ENCODE measurements at regions not wholly inside any gene's neighbourhood (a gene's known extent, or its start where the extent isn't known, plus 50 kb on each side); places are given as distances from the start of the nearest gene placed in this dataset.

DNA sequence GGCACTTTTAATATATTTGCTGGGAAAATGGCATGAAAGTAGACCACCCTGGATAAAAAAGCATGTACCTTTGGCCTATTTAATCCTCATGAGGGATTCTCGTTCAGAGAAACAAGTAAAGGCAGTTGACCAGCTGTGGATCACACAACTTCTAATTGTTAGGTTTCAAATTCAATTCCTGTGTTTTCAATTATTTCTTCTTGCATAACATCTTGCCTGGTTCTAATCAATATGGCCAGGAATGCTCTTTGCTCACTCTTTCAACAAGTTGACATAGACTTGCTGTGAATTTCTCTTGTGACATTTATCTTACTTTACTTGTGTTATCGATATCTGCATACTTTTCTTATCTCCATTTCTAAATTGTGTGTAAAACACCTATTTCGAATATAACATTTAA is 211.8 kb downstream of the SLC7A11 start:
- DNase-seq (ENCODE audit: low read depth in 1 of 2, low spot score in 1 of 2): no peak

DNA sequence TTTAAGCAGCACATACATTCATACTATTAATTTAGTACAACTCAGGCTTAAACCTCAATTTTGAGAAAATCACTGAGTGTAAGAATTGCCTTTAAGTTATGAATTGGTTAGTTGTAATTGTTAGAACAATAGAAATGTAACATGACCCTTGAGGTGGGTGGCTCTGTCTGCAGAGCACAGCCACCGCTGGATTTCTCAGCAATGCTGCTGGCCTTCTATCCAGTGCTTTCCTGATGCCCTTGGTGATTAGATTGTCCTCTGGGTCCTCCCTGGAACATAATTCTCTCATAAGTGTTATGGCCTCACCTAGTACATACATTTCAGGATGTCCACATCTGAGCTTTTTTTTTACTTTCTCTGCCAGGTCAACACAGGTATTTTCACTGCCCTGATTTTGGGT is 213.2 kb downstream of the SLC7A11 start:
- no peak for DNase-seq (ENCODE audit: low read depth in 1 of 2, low spot score in 1 of 2)

DNA sequence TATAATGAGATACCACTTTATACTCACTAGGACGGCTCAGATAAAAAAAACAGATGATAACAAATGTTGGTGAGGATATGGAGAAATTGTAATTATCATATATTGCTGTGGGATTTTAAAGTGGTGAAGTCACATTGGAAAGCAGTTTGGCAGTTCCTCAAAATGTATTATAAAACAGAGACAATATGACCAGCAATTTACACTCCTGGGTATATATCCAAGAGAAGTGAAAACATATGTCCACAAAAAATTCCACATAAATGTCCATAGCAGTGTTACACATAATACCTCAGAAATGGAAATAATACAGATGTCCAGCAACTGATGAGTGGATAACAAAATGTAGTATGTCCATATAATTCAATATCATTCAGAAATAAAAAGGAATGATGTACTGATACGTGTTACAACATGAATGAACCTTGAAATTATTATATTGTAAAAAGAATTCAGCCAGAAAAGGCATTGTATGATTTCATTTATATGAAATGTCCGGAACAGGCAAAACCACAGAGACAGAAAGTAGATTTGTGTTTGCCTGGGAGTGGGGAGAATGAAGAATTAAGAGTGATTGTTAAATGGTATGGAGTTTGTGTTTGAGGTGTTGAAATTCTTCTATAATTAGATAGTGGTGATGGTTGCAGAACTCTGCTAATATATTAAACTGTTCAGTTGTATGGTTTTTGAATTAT is 220.9 kb downstream of the SLC7A11 start:
- no peak for DNase-seq (ENCODE audit: low read depth in 1 of 2, low spot score in 1 of 2)

DNA sequence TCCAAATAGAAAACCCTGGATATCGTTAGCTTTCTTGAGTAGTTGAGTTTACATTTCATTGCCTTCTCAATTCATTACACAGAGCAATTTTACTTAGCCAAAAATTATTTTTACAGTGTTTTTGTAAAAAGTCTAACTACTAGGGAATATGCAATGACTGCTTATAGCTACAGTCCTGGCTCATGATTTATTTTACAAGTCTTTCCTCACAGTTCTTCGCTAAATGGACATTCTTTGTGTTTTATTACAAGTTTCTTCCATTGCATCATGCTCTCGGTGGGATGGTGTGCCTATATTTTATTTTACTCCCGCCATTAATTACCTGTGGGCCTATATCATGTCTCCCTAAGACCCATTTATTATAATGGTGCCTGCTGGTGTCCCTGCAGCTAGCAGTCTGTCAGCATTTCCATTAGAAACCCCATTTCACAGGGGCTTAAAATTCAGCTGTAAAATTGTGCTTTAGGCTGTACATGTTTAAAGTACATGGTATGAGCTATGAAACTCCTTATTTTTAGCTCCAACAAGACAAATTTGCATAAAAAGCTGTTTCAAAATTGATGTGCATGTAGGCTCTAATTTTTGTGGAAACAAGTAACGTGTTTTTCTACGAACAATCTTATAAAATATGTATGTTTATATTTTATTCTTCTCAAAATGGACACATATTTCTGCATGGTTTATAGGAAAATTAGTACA is 227.4 kb downstream of the SLC7A11 start:
- DNase-seq (ENCODE audit: low read depth in 1 of 2, low spot score in 1 of 2): no peak

DNA sequence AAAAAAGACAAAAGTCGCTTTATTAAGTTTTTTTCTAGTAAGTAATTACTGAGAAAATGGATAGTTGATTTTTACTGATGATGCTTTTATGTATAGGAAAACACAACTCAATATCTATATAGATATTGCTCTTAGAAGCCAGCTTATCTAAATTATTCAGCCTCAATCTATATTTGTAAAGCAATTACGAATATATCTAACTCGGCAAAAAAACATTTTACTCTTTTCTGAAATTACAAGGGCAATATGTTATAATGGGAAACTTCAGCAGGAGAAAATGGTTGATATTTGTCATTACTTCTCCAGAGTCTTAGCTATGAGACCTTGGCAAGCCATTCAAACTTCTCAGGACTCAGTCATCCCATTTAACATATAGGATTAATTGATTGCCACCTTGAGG is 228.5 kb downstream of the SLC7A11 start:
- no peak for DNase-seq (ENCODE audit: low read depth in 1 of 2, low spot score in 1 of 2)

DNA sequence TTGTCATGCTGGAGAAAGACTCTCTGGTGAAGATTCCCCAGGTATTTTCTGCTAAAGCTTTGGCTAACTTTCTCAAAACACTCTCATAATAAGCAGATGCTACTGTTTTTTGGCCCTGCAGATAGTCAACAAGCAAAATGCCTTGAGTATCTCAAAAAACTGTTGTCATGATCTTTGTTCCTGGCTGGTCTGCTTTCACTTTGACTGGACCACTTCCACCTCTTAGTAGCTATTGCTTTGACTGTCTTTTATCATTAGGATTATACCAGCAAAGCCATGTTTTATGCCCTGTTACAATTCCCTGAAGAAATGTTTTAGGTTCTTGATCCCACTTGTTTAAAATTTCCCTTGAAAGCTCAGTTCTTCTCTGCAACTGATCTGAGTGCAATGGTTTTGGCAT is 231.5 kb downstream of the SLC7A11 start:
- no peak for DNase-seq (ENCODE audit: low read depth in 1 of 2, low spot score in 1 of 2)

DNA sequence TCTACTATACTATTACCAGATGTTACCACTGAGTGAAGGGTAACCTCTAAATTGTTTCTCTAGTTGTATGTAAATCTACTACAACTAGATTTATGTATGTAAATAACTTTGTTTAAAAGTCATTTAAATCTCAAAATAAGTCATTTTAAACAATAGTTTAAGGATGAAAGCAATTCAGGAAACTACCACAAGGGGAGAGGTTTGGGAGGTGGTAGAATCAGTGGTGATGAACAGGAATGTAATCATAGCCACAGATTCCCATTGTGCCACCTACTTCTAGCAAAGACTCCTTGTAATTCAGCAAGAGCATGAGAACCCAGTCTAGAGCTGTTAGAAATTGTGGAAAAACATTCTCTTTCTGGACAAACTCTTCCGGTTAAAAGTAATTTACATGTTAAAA is 234.6 kb downstream of the SLC7A11 start:
- no peak for DNase-seq (ENCODE audit: low read depth in 1 of 2, low spot score in 1 of 2)

DNA sequence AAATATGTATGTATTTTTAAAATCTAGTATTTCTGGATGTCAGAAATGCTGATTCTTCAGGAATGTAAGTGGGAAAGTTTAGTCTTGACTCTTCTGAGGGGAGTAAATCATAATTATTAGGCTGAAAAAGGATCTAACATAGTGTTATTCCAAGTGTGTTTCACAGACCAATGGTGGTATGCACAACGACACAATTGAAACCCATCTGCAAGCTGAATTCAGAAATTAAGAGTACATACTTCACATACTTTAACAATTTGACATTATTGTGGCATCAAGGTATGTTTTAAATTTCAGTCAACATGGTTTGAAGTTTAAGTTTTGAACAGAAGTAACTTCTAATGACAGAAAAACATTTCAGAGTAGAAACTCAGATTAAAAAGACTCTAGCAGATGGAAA is 236.7 kb downstream of the SLC7A11 start:
- DNase-seq (ENCODE audit: low read depth in 1 of 2, low spot score in 1 of 2): no peak

DNA sequence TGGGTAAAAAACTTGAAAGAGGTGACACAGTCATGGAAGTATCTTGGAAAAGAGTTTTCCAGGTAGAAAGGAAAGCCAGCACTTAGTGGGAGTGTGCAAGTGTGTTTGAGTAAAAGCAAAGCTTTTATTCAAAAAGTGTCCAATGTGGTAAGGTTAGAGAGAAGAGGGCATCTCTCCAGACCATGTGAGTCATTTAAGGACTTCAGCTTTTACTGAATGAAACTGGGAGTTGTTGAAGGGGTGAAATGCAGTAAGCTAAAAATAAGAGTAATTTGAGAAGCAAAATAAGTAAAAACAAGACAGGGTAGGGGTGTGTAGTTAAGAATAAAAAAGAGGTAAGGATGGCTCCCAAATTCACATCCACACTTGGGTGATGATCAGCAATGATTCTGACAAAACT is 238.9 kb downstream of the SLC7A11 start:
- no peak for DNase-seq (ENCODE audit: low read depth in 1 of 2, low spot score in 1 of 2)

DNA sequence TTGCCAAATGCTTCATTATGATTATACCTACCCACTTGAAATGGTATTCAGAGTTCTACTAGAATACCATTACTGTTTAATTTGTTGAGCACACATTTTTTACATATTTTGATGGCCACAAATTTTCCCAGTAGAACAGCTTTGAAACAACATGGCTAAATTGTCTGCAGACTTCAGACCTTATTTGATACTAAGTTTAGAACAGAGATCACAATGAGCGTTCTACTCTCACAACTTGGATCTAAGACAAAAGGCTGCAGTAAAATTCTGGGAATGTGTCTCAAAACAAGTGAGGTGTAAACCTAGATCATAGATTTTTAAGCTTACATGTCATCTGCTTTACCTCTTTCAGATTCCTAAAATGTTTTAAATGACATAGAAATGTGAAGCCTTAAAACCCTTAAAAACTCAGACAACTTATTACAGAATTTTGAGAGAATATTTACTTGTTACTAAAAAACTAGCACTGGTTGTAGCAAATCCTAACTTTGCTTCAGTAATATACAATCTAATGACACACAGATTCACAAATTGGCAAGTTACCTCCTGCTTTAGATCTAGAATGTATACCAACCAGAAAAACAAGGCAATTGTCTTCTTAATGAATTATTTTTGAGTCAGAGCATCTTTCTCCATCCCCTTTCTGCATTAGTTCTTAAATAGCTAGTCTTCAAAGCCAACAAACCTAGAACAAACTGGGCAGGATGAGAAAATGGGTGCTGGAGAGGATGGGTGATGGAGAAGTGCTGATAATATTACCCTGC is 243.3 kb downstream of the SLC7A11 start:
- DNase-seq (ENCODE audit: low read depth in 1 of 2, low spot score in 1 of 2): no peak

DNA sequence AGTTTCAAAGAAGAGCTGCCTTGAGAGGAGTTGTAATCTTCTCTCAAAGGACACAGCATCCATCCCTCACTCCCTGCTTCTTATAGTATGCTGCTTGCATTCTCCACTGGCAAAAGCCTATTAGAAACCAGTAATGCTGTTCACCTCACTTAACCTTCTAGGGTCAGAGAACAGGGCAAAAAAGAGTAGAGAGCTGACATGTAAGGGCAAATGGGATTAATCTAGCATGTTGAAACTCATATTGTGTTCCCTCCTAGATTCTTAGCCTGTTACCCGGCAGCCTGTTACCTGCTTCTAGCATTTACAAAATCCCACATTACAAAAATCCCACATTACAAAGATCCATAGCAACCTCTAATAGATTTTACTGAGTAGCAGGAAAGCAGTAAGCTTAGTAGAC is 244.7 kb downstream of the SLC7A11 start:
- no peak for DNase-seq (ENCODE audit: low read depth in 1 of 2, low spot score in 1 of 2)

DNA sequence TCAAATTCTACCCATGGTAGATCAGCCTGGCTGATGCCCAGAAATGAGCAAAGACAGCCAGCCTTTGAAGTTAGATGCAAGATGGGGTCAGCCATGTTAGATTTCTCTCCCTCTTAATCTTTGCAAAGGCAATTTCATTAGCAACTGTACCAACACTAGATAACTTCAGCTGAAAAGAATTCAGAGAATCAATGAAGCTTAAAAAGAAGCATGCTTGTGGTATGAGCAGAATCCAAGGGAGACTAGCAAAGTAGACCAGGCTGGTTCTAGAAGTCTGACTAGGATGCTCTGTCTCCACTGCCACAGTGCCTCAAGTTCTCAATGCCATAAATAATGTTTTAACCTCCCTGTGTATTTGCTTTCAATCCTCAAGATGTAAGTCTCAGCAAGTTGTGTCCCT is 247.3 kb downstream of the SLC7A11 start:
- no peak for DNase-seq (ENCODE audit: low read depth in 1 of 2, low spot score in 1 of 2)

DNA sequence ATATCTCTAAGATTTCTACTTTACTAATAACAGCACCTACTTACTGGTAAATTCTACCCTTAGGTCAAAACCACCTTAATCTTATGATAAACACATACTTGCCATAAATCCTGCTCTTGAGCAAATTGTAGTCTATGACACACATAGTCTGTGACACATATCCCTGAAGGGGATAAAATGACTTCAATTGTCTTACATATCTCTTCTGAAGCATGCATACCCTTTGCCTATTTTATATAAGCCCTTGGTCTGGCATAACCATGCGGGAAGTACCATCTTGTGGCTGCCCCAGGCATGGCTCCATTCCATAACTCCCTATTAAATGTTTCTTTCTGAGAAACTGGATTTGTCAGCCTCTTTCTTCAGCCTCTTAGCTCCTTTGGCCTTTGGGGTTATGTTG is 248.9 kb downstream of the SLC7A11 start:
- DNase-seq (ENCODE audit: low read depth in 1 of 2, low spot score in 1 of 2): no peak

DNA sequence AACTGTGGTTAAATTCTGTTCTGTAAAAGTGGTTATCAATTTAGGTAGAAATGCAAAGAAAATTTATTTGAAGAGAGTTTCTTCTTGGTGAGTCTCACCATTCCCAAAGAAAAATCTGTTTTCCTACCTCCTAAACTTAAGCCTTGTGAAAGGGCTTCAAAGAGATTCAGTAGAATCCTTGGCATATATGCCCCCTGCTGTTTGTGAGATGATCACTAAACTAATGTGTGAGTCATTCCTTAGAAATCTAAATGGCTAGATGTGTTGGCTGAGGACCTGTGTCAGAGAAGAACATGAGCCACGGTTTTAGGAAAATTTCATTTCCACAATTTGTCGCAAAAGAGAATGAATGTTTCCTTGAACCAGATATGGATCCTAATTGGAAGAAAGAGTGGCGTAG is 260.9 kb downstream of the SLC7A11 start:
- DNase-seq (ENCODE audit: low read depth in 1 of 2, low spot score in 1 of 2): no peak

DNA sequence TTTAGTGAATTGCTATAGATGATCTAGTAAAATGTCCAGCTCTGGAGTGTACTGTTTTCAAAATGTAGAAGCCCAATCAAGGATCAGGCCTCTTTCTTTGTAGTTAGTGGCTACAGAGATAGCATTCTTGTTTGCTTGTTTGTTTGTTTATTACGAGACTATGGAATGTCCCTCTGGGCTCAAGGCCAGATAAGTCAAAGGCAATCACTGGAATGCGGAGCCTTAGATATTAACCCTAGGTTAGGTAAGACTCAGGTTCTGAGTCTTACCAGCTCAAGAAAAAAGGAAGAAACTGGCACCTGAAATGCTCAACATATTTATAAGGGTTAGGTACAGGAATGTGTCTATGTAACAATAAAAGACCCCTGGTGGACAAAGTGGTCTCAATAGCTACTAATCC is 261.5 kb downstream of the SLC7A11 start:
- no peak for DNase-seq (ENCODE audit: low read depth in 1 of 2, low spot score in 1 of 2)

DNA sequence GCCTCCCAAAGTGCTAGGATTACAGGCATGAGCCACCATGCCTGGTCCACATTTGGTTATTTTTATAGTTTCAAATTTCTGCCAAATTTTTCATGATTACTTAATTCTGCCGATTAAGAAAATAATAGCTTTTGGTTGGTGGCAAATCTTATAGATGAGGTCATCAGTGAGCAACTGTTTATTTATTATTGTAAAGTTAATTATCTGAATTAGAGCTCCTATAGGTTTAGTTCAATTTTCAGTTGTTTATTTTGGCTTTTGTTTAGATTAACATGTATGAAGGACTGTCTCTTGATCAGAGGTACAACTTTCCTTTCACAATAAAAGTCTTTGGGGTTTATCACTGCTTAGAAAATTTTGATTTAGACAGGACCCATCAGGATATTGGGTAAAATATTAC is 262.2 kb downstream of the SLC7A11 start:
- DNase-seq (ENCODE audit: low read depth in 1 of 2, low spot score in 1 of 2): no peak

DNA sequence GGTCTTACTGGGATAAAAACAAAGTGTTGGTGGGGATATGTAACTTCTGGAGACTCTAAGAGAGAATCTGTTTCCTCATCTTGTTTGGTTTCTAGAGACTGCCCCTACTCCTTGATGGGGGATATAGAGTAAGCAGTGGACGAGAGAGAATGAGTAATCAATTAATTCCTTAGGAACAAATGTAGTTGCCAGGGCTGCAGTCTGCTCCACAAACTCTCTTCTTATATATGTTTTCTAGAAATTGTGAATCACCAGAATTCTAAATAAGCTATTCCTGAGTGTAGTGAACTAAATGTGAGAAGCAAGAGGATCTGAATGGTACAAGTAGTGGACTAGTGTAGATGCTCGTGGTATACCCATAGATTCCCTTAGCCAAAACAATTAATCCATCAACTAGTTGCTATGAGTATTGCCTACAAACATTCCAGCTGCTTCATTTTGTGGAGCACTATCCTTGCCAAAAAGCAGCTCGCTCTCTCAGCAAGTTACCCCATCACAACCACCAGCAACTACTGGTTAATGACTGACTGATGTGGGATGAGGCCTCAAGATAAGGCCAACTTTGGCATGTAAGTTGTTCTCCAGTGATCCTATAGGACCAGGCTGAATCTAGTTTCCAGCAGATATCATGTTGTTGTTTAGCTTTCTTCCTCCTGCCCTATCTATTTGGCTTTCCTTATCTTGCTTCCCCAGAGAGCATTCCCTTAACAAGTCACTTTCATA is 273.0 kb downstream of the SLC7A11 start:
- DNase-seq (ENCODE audit: low read depth in 1 of 2, low spot score in 1 of 2): no peak

DNA sequence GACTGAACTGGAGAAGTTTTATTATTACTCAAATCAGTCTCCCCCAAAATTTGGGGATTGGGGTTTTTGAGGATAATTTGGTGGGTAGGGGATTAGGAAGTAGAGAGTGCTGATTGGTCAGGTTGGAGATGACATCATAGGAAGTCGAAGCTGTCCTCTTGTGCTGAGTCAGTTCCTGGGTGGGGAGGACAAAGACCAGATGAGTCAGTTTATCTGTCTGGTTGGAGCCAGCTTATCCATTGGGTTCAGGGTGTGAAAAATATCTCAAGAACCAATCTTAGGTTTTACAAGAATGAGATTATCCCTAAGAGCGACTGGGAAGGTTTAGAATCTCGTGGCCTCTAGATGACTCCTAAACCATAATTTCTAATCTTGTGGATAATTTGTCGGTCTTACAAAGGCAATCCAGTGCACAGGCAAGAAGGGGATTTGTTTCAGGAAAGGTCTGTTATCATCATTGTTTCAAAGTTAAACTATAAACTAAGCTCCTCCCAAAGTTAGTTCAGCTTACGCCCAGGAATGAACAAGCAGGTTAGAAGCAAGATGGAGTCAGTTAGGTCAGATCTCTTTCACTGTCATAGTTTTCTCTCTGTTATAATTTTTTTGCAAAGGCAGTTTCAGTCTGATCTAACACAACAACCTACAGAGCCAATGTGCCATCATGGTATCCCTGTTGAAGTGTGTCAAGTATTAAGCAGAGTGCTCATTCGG is 274.5 kb downstream of the SLC7A11 start:
- DNase-seq (ENCODE audit: low read depth in 1 of 2, low spot score in 1 of 2): no peak

DNA sequence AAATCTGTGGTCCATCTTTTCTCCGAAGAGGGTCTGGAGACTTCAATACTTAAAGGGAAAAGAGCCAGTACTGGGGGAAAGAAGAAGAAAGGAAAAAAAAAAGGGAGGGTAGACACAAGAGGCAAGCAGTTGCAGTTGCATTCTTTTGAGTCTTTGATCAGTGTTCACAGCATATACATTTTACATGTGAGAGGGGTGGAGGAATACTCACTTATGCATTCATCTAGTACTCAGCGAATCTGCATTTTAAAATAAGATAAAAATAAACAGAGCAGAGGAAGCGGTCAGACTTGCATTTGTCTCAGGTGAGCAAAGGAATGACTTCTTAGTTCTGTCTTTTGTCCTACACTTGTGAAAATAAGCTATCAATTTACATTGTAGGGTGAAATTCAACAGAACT is 275.6 kb downstream of the SLC7A11 start:
- DNase-seq (ENCODE audit: low read depth in 1 of 2, low spot score in 1 of 2): no peak

DNA sequence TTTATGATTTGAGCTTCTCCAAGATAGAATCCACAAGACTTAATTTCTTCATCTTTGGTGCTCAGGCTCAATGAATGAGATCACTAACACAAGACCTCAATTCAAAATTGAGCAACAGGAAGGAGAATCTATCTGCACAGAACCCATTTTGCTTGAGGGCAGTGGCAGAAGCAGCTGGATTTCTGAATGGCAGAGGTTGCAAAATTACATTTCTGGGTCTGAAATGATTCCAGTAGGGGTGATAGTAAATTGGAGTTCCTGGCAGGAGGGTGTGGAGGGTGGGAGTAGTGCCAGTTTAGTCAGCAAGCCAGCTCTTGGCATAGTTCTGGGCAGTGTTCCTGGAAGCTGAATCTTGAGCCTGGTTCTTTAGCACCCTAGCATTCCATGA is 281.1 kb downstream of the SLC7A11 start:
- no peak for DNase-seq (ENCODE audit: low read depth in 1 of 2, low spot score in 1 of 2)

DNA sequence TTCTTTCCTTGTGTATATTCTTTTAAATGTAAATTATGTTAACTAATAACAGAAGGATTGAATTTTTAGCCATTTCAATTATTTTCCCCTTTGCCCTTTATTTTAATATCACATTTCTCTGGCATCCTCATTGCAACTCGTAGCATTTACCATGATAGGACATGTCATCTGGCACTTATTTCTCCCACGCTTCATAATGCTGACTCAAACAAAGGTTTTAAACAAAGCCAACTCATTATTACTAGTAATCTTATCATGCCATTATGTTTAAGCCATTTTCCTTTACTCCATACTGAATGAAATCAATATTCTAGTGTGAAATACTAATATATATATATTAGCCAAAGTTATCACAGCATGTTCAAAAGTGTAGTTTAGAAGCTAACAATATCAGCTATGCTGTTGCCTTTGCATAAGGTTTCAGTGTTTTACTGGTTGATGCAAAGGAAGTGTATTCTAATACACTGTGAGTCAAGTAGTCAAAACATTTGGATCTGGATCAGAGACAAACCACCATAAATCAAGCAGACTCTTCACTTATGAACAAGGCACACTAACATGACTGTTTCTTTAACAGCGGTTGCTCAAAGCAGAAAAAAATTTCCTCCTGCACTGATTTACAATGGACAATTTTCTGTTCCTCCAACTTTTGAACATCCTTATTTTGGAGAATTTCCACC is 281.6 kb downstream of the SLC7A11 start:
- no peak for DNase-seq (ENCODE audit: low read depth in 1 of 2, low spot score in 1 of 2)

All from activated CD4-positive, alpha-beta T cell treated with anti-CD3 and anti-CD28 coated beads, Interleukin-2, amount 50 U/mL, for 24 hours (primary cell).